Thymus (tissue), 11 donors: ENCODE measurements at regions not wholly inside any gene's neighbourhood (a gene's known extent, or its start where the extent isn't known, plus 50 kb on each side); places are given as distances from the start of the nearest gene placed in this dataset.

Experiments
- DNase-seq, 9 donors: peaks; one replicate each; pipeline ENCODE4 v3.0.0-alpha.2; 2013; ENCODE audit warnings: low spot score in 9 of 9, low read depth in 6 of 9, missing footprints in 1 of 9
- H3K27ac ChIP-seq, 2 donors: one replicate each; pipeline ENCODE4 v1.5.1; 2013; ENCODE audit warnings: control low read depth in 1 of 2, low read depth in 1 of 2, low read length in 1 of 2, mild to moderate bottlenecking in 1 of 2, moderate library complexity in 1 of 2
- H3K27me3 ChIP-seq, 2 donors: one replicate each; pipeline ENCODE4 v1.5.1; 2013; ENCODE audit warnings: low read length in 1 of 2; ENCODE audit not compliant: control insufficient read depth in 2 of 2, insufficient read depth in 1 of 2
- H3K36me3 ChIP-seq, 2 donors: one replicate each; pipeline ENCODE4 v1.5.1; 2013; ENCODE audit warnings: low read length in 1 of 2, mild to moderate bottlenecking in 1 of 2, moderate library complexity in 1 of 2; ENCODE audit not compliant: control insufficient read depth in 2 of 2, insufficient read depth in 2 of 2
- H3K4me1 ChIP-seq, 2 donors: one replicate each; pipeline ENCODE4 v1.5.1; 2013; ENCODE audit warnings: low read length in 2 of 2; ENCODE audit not compliant: control insufficient read depth in 2 of 2, insufficient read depth in 2 of 2
- H3K4me3 ChIP-seq, 2 donors: one replicate each; pipeline ENCODE4 v1.5.1; 2013; ENCODE audit warnings: low read length in 2 of 2, control low read depth in 1 of 2, mild to moderate bottlenecking in 1 of 2
- H3K9me3 ChIP-seq, 2 donors: one replicate each; pipeline ENCODE4 v1.5.1; 2013; ENCODE audit warnings: low read length in 1 of 2, mild to moderate bottlenecking in 1 of 2; ENCODE audit not compliant: control insufficient read depth in 2 of 2, insufficient read depth in 1 of 2
- WGBS: extraction: QIAGEN DNeasy Blood & Tissue Kit; methylation state at CpG from one replicate; pipeline ENCODE4 v1.1.7; 2013; 5-methylcytosine and 5-hydroxymethylcytosine counted together
- donor health status: healthy.

DNA sequence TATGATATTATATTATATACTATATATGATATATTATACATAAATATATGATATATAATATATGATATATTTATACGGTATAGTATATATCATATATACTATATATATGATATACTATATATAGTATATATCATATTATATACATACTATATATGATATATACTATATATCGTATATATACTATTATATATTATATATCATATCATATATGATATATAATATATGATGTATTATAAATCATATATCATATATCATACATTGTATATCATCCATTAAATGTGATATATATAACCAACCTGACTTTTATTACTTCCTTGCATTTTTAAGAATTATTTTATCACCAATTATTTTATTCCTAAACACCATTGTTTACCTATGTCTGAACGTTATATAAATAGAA, 146.6 kb upstream of the PRSS16 start:
- Histone ChIP-seq H3K36me3 (no peaks in the 10 kb centered on the region), H3K27ac (no peak overlapping the region), H3K4me3 (no peak overlapping the region), H3K9me3 (no peaks in the 10 kb centered on the region), H3K4me1 (peaks cover 4 to 7% of the 10 kb centered on the region in 2 donors), H3K27me3 (peaks cover 22 to 32% of the 10 kb centered on the region in 2 donors)
- WGBS, result 95% methylated on average over 3 of the region's 3 CpGs
- no peak for DNase-seq

DNA sequence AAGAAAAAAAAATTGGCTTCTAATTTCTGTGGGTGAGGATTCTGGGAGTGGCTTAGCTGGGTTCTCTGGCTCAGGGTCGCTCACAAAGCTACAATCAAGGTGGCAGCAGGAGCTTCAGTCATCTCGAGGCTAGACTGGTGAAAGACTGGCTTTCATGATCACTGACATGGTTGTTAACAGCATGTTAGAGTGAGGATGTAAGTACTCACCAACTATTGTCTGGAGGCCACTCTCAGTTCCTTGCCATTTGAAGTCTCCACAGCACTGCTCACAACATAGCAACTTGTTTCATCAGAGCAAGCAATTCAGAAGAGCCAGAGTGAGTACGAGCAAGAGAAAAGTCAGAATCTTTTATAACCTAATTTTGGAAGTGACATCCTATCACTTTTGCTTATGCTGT, 145.7 kb upstream of the PRSS16 start:
- H3K4me3 ChIP-seq, result no peak overlapping the region
- WGBS, result 81% methylated on average over 3 of the region's 3 CpGs
- no peak overlapping the region for H3K27ac ChIP-seq
- H3K36me3 ChIP-seq, result no peaks in the 10 kb centered on the region
- peaks cover 4 to 5% of the 10 kb centered on the region in 2 donors for H3K4me1 ChIP-seq
- no peaks in the 10 kb centered on the region for H3K9me3 ChIP-seq
- DNase-seq, result no peak
- H3K27me3 ChIP-seq, result peaks cover 16 to 23% of the 10 kb centered on the region in 2 donors

DNA sequence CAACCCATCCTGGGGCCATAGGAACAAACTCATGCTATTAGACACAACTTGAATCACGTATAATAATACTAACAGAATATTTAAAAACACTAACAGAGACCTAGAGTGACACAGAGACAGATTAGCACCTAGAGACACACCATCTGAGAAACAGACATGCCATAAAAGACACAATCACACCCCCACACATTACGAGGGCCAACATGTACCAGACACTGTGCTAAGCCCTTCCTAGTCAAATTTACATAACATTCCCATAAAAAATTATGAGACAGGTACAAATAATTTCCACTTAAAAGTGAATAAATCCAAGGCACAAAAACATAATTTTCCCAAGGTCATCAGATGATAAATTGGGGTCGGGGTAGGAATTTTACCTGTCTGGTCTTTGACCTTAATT, 141.1 kb upstream of the PRSS16 start:
- no peak overlapping the region for H3K4me3 ChIP-seq
- DNase-seq, result no peak
- WGBS, result 94% methylated on average over 3 of the region's 3 CpGs
- peaks cover 0 to 1% of the 10 kb centered on the region in 2 donors for H3K9me3 ChIP-seq
- H3K27ac ChIP-seq, result no peak overlapping the region
- no peaks in the 10 kb centered on the region for H3K36me3 ChIP-seq
- no peaks in the 10 kb centered on the region for H3K27me3 ChIP-seq
- H3K4me1 ChIP-seq, result no peaks in the 10 kb centered on the region

DNA sequence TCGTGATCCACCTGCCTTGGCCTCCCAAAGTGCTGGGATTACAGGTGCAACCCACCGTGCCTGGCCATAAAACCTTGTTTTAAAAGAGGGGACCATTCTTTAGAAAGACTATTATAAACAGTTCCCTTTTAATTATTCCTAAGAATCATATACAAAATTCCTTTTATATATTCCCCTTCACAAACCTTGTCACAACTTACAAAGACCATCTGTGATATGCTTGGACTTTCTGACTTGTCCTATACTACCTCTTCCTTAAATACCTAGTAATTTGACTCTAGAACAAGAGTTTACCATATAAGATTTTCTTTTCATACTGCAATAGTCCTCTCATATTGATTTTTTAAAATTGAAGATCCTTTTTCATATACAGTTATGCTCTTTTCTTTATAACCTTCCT, 135.8 kb upstream of the PRSS16 start:
- H3K4me1 ChIP-seq, result no peaks in the 10 kb centered on the region
- peaks cover 0 to 2% of the 10 kb centered on the region in 2 donors for H3K27me3 ChIP-seq
- H3K4me3 ChIP-seq, result no peak overlapping the region
- no peaks in the 10 kb centered on the region for H3K36me3 ChIP-seq
- no peak for DNase-seq
- H3K27ac ChIP-seq, result no peak overlapping the region
- H3K9me3 ChIP-seq, result peaks cover 2 to 8% of the 10 kb centered on the region in 2 donors
- WGBS, result 82% methylated on average over 2 of the region's 2 CpGs

DNA sequence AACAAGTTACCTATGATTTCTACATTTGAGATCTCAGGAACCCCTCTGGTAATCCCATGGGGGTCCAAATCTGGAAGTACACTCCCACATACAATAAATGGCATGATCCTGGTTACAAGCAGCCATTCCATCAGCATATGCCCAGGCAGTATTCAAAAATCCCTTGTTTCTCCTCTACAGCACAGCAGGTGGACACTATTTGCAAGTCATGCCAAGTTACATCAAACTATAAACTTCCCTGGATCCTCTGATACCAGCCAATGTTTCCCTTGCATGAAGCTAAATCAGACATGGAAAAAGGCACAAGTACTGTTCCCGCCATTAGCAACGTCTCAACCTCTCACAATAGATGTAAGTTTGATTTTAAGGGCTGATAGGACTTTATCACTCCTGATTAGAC, 134.5 kb upstream of the PRSS16 start:
- H3K27ac ChIP-seq, result no peak overlapping the region
- no peaks in the 10 kb centered on the region for H3K36me3 ChIP-seq
- H3K9me3 ChIP-seq, result peaks cover 2 to 8% of the 10 kb centered on the region in 2 donors
- no peaks in the 10 kb centered on the region for H3K4me1 ChIP-seq
- H3K27me3 ChIP-seq, result peaks cover 0 to 2% of the 10 kb centered on the region in 2 donors
- WGBS, result 96% methylated on average over 2 of the region's 2 CpGs
- DNase-seq, result no peak
- no peak overlapping the region for H3K4me3 ChIP-seq

DNA sequence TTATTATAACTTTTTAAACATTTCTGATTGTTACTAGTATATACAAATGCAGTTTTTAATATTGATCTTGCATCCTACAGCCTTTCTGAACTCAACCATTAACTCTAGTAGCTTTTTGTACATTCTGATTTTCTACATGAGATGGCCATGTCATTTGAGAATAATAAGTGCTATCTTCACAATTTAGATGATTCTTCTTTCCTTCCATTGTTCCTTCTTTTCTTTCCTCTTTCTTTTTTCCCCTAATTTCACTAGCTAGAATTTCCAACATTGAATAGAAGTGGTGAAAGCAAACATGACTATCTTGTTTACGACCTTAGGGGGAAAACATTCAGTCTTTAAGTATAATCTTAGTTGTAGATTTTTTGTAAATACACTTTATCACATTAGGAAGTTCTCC, 128.2 kb upstream of the PRSS16 start:
- H3K27ac ChIP-seq, result no peak overlapping the region
- 99% methylated on average over 1 of the region's 1 CpG for WGBS
- H3K27me3 ChIP-seq, result no peaks in the 10 kb centered on the region
- no peak overlapping the region for H3K4me3 ChIP-seq
- H3K9me3 ChIP-seq, result no peaks in the 10 kb centered on the region
- DNase-seq, result no peak
- H3K36me3 ChIP-seq, result no peaks in the 10 kb centered on the region
- no peaks in the 10 kb centered on the region for H3K4me1 ChIP-seq

DNA sequence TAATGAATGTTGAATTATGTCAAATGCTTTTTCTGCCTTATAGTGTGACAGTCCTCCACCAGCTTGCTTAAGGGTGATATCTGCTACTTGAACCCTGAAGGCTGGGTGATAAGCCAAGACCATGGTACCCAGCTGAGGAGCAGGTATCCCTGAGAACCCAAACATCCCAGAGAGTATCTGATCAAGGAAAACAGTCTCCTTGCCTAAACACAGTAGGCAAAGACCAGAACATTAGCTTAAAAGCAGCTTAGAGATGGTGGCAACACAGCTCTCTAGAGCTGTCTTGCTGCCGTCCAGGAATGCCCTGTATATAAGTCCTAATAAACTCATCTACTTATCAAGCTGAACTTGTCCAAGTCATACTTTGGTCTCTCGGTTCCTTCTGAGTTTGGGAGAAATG, 127.7 kb upstream of the PRSS16 start:
- Histone ChIP-seq H3K4me3 (no peak overlapping the region), H3K27ac (no peak overlapping the region), H3K27me3 (no peaks in the 10 kb centered on the region), H3K9me3 (no peaks in the 10 kb centered on the region), H3K36me3 (no peaks in the 10 kb centered on the region), H3K4me1 (no peaks in the 10 kb centered on the region)
- WGBS, result 99% methylated on average over 2 of the region's 2 CpGs
- no peak for DNase-seq

DNA sequence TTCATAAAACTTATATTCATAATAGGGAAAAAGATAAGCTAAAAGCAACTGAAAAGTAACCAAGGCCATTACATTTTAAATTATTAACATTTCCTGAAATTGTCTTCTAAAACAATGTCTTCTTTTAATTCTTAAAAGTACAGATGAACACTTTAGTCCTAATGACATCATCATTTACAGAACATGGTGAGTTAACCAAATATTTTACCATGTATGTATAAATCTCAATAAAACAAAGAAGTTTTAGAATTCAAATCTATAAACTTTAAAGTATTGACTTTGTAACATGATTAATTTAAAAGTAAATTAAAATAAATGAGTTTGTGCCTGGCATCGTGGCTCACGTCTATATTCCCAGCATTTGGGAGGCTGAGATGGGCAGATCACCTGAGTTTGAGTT, 125.9 kb upstream of the PRSS16 start:
- WGBS, result 100% methylated on average over 2 of the region's 2 CpGs

DNA sequence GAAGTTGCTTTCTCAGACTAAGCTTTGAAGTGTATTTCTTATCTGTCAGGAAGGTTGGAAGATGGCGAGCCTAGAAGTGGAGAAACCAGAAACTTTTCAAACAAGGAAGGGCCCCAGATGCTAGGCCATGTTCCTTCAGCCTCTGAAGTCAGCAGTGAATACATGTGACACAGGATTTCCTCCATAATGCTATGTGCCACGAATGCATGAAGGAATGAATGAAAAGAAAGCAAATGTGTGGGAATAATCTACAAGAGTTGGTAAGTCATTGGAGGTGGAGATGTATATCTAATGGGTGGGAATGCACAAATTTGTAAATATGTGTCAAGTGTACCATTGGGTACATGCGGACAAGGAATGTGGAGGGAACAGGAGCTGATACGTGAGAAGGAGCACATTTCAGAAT, 123.2 kb upstream of the PRSS16 start:
- Histone ChIP-seq H3K4me3 (no peak overlapping the region), H3K9me3 (no peaks in the 10 kb centered on the region), H3K4me1 (peaks cover 6 to 15% of the 10 kb centered on the region in 2 donors), H3K27me3 (no peaks in the 10 kb centered on the region), H3K36me3 (no peaks in the 10 kb centered on the region), H3K27ac (no peak overlapping the region)
- no peak for DNase-seq
- WGBS, result 94% methylated on average over 4 of the region's 4 CpGs

More for the DNA sequence above, 125.9 kb upstream of the PRSS16 start:
- Histone ChIP-seq H3K27ac (no peak overlapping the region), H3K4me3 (no peak overlapping the region), H3K4me1 (peaks cover 2 to 4% of the 10 kb centered on the region in 2 donors), H3K9me3 (no peaks in the 10 kb centered on the region), H3K36me3 (no peaks in the 10 kb centered on the region), H3K27me3 (no peaks in the 10 kb centered on the region)
- DNase-seq, result no peak
